ENCODE measurements at regions not wholly inside any gene's neighbourhood (a gene's known extent, or its start where the extent isn't known, plus 50 kb on each side); places are given as distances from the start of the nearest gene placed in this dataset.
"Not testable (repeated sequence)": the region's sequence is repeated elsewhere in the genome, so short reads cannot be mapped to it uniquely, and the experiment has no call there.

DNA sequence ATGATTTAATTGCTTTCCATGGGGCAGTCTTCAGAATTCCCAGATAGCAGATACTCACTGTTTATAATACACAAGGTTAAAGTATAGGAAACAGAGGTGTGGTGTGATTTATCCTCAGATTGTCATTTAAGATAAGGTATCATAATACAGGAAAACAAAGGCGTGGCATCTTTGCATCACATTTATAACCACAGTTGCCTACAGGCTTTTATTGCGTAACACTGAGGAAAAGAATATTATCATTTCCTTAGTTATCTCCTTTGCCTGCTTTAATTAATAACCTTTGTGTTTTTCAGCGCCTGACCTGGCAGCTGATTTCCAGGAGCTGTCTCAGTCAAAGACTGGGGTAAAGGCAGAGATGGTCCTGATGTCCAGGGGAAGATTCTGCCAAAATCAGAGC is 68.8 kb downstream of the SSX7 start:
- DNase-seq (ENCODE audit: low read depth) = no peak

DNA sequence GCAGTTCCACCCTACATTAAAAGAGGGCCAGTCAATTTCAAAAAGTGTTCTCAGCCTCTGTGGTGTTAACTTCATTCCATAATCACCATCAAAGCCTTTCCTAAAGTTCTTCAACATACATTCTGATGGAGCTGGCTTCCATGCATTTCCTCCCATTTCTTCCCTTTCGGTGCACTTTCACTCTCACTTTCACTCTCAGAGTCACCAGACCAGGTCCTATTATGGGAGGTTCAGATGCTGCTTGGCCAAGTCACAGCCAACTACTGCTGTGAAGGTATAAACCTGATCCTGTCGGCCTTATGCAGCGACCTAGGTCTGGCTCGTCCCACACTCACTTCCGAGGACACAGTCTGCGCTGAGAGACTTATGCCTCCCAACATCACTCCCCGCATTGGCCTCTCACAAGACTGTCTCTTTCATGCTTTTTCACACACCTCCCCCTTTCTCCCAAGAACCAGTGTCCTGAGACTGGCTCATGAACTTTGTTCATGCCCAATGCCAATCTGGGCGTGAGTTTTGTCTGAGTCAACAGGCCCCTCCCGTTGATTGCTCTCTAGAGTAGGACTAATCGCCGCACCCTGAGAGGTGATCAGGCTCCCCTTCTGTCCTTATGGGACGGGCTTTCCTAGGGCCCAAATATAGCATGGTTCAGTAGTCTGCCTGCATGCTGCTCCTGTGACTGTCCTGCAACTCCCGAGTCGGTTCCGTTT is 60.8 kb upstream of the XAGE1B start:
- DNase-seq (ENCODE audit: low read depth) = no peak

DNA sequence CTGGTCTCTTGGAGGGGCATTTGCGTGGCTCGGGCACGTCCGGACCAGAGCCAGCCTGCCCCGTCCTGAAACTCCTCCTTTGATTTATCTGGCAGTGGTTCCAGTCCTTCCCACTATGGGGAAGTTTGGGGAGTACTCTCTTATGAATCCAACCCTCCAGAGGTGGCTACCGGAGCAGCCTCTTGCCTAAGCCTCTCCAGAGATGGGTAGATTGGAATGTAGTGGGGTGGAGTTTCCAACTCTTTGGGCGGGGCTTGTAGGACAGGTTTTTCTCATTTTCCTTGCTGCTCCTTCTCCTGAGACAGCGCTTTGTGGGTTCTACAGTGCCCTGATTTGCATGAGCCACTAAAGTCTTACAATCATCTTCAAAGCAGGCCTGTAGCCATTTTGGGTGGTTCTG is 60.1 kb upstream of the XAGE1B start:
- no peak for DNase-seq (ENCODE audit: low read depth)

DNA sequence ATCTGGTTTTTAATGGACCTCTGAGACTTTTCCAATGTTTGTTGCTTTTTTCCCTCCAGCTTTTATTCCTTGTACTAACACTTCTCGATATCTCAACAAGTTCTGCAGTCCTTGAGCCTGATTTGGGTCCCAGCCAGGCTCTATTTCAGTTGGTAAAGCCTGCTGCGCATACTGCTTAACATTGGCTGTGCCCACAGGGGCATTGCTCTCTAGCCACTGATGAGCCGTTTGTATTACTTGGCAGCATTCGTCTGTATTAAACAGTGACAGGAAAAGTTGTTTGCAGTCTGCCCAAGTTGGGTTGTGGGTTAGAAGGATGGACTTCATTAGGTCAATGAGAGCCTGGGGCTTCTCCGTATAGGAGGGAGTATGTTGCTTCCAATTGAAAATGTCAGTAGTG is 59.6 kb upstream of the XAGE1B start:
- no peak for DNase-seq (ENCODE audit: low read depth)

DNA sequence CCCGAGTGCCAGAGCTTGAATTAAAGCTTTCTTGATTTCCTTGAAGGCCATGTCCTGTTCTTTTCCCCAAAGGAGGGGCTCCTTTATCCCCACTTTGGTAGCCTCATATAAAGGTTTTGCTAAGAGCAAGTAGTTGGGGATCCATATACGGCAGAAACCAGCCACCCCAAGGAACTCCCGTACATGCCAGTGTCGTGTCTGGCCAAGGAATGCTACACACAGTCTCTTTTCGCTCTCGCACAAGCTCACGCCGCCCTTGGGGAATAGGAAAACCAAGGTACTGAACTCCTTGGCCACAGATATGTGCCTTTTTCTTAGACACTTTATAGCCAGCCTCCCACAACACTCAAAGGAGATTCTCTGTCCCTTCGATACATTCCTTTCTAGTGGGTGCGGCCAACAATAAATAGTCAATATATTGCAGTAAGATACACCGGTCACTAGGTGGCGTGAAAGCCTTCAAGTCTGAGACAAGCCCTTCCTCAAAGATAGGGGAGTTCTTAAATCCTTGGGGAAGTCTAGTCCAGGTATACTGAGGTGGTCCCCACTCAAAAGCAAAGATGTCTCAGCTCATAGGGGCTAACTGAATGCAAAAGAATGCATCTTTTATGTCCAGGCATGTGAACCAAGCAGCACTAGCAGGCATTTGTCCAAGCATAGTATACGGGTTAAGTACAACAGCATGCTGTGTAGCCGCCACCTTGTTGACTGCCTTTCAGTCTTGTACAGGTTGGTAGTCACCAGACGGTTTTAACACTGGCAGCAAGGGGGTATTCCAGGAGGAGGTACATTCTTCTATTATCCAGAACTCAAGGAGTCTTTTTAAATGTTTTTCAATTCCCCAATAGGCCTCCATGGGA is 57.8 kb upstream of the XAGE1B start:
- DNase-seq (ENCODE audit: low read depth) = peak; percentile 55

DNA sequence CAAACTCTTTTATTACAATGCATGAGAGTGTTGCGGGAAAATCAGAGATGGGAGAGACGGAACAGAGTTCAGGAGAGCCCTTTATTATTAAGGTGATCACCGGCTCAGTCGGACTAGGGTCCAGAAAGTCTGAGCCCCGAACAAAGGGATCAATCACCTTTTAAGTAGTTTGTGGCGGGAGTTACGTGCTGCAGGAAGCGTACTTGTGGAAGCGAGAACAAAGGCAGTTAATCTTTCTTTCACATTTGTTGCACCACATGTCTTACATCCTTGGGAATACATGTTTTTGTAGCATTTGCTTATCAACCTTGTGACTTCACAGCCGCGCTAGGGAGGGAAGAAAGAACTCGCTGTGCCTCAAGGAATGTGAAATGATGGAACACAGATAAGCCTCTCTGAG is 51.3 kb upstream of the XAGE1B start:
- not testable (repeated sequence) for DNase-seq (ENCODE audit: low read depth)

All from M059J (cell line).